ENCODE measurements at regions not wholly inside any gene's neighbourhood (a gene's known extent, or its start where the extent isn't known, plus 50 kb on each side); places are given as distances from the start of the nearest gene placed in this dataset.
A peak's percentile ranks its signal among the peaks of the same experiment; 100 is the strongest.

GRCh38 chr16:86968866-86969265, 348.3 kb downstream of the C16orf95 start:
- Mint-ChIP-seq H3K4me3 (ENCODE audit: unreplicated experiment) (no peak overlapping the region), H3K27ac (ENCODE audit: unreplicated experiment) (no peak overlapping the region), H3K4me1 (ENCODE audit: low read depth) (peaks cover 6% of the 10 kb centered on the region), H3K27me3 (ENCODE audit: low read depth) (no peaks in the 10 kb centered on the region), H3K36me3 (ENCODE audit: low read depth) (peaks cover 1% of the 10 kb centered on the region), H3K9me3 (ENCODE audit: low read depth) (peaks cover 4% of the 10 kb centered on the region)
- no peak for TF ChIP-seq CTCF (IDR thresholded peaks at IDR 0.05)
- peak; percentile 88 for DNase-seq (ENCODE audit: low spot score)

DNA sequence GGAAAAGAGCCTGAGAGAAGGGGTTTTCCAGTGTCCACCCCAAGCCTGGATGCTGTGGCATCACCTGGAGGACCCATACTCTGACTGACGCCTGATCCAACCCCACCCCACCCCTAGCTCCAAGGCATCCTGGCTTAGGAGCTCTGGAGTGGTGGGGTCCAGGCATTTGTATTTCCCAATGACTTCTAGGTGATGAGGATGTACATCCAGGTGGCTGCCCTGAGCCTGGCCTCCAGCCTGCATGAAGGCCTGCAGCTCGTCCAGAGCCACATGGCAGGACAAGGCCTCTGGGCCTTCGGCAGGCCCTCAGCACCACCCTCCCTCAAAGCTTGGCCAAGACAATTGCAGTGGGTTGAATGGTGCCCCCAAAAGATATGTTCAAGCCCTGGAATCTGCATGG, 347.5 kb downstream of the C16orf95 start:
- H3K27me3 Mint-ChIP-seq (ENCODE audit: low read depth): no peaks in the 10 kb centered on the region
- peaks cover 6% of the 10 kb centered on the region for H3K4me1 Mint-ChIP-seq (ENCODE audit: low read depth)
- no peak overlapping the region for H3K4me3 Mint-ChIP-seq (ENCODE audit: unreplicated experiment)
- H3K27ac Mint-ChIP-seq (ENCODE audit: unreplicated experiment): no peak overlapping the region
- TF ChIP-seq CTCF (IDR thresholded peaks at IDR 0.05): no peak
- peaks cover 4% of the 10 kb centered on the region for H3K9me3 Mint-ChIP-seq (ENCODE audit: low read depth)
- H3K36me3 Mint-ChIP-seq (ENCODE audit: low read depth): peaks cover 1% of the 10 kb centered on the region
- no peak for DNase-seq (ENCODE audit: low spot score)

- TF ChIP-seq CTCF (IDR thresholded peaks at IDR 0.05): no peak
- Mint-ChIP-seq H3K27ac (ENCODE audit: unreplicated experiment) (no peak overlapping the region), H3K36me3 (ENCODE audit: low read depth) (peaks cover 1% of the 10 kb centered on the region), H3K4me1 (ENCODE audit: low read depth) (peaks cover 9% of the 10 kb centered on the region), H3K9me3 (ENCODE audit: low read depth) (peaks cover 7% of the 10 kb centered on the region), H3K27me3 (ENCODE audit: low read depth) (no peaks in the 10 kb centered on the region), H3K4me3 (ENCODE audit: unreplicated experiment) (no peak overlapping the region)
- no peak for DNase-seq (ENCODE audit: low spot score)
These were observed 346.9 kb downstream of the C16orf95 start for GRCh38 chr16:86970279-86970678.

GRCh38 chr16:86970726-86971125, 346.5 kb downstream of the C16orf95 start:
- peak; percentile 46 for DNase-seq (ENCODE audit: low spot score)
- no peak overlapping the region for H3K27ac Mint-ChIP-seq (ENCODE audit: unreplicated experiment)
- peaks cover 9% of the 10 kb centered on the region for H3K9me3 Mint-ChIP-seq (ENCODE audit: low read depth)
- peaks cover 13% of the 10 kb centered on the region for H3K4me1 Mint-ChIP-seq (ENCODE audit: low read depth)
- peaks cover 1% of the 10 kb centered on the region for H3K36me3 Mint-ChIP-seq (ENCODE audit: low read depth)
- H3K4me3 Mint-ChIP-seq (ENCODE audit: unreplicated experiment): no peak overlapping the region
- TF ChIP-seq CTCF (IDR thresholded peaks at IDR 0.05): no peak
- no peaks in the 10 kb centered on the region for H3K27me3 Mint-ChIP-seq (ENCODE audit: low read depth)

DNA sequence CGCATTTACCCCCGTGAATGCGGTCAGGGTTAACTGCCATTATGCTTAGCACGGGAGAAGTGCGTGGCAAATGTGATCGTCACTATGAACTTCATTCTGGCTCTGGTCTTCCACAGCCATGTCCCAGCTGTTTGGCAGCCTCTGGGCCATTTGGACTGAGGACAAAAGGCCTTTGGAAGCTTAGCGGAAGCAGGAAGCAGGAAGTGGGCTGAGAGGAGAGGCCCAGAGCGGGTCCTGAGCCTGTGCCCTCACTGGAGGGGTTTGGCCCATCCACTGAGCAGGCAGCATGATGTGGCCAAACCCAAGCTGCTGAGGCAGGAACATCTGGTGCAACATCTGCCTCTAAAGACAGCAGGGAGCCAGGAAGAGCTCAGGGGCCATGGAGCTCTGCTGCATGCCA, 345.9 kb downstream of the C16orf95 start:
- peaks cover 19% of the 10 kb centered on the region for H3K4me1 Mint-ChIP-seq (ENCODE audit: low read depth)
- H3K27ac Mint-ChIP-seq (ENCODE audit: unreplicated experiment): no peak overlapping the region
- peaks cover 1% of the 10 kb centered on the region for H3K36me3 Mint-ChIP-seq (ENCODE audit: low read depth)
- no peak overlapping the region for H3K4me3 Mint-ChIP-seq (ENCODE audit: unreplicated experiment)
- H3K27me3 Mint-ChIP-seq (ENCODE audit: low read depth): no peaks in the 10 kb centered on the region
- TF ChIP-seq CTCF (IDR thresholded peaks at IDR 0.05): no peak
- no peak for DNase-seq (ENCODE audit: low spot score)
- peaks cover 9% of the 10 kb centered on the region for H3K9me3 Mint-ChIP-seq (ENCODE audit: low read depth)
